Spleen (tissue), 11 donors: ENCODE measurements at regions not wholly inside any gene's neighbourhood (a gene's known extent, or its start where the extent isn't known, plus 50 kb on each side); places are given as distances from the start of the nearest gene placed in this dataset.

Experiments used
- DNase-seq: peaks from one replicate; pipeline ENCODE4 v3.0.0-alpha.2; 2020
- H3K27ac ChIP-seq, 8 donors: fragments of 200-600 bp; sonication (generic) in 7 of 8; 1 replicate in 4 of 8; 2 replicates in 4 of 8; pipeline versions ENCODE4 v1.5.0 to v1.8.0; 2016 to 2021; ENCODE audit warnings: inconsistent platforms in 4 of 8, mild to moderate bottlenecking in 4 of 8, moderate library complexity in 1 of 8
- H3K27me3 ChIP-seq, 7 donors: fragments of 200-600 bp; sonication (generic) in 6 of 7; replicated peaks in 1 of 7; 1 replicate in 4 of 7; 2 replicates in 3 of 7; pipeline versions ENCODE4 v1.5.0 to v1.8.0; 2016 to 2021; ENCODE audit warnings: inconsistent platforms in 3 of 7, mild to moderate bottlenecking in 1 of 7
- H3K36me3 ChIP-seq, 6 donors: fragments of 200-600 bp; sonication (generic) in 5 of 6; 1 replicate in 4 of 6; 2 replicates in 2 of 6; pipeline versions ENCODE4 v1.5.0 to v1.8.0; 2016 to 2021; ENCODE audit warnings: inconsistent platforms in 2 of 6
- H3K4me1 ChIP-seq, 6 donors: fragments of 200-600 bp; sonication (generic) in 5 of 6; 1 replicate in 3 of 6; 2 replicates in 3 of 6; pipeline versions ENCODE4 v1.5.0 to v1.8.0; 2016 to 2021; ENCODE audit warnings: inconsistent platforms in 3 of 6
- H3K4me3 ChIP-seq, 8 donors: fragments of 200-600 bp; sonication (generic) in 7 of 8; 1 replicate in 4 of 8; 2 replicates in 4 of 8; pipeline versions ENCODE4 v1.5.0 to v1.8.0; 2016 to 2021; ENCODE audit warnings: inconsistent platforms in 4 of 8, mild to moderate bottlenecking in 4 of 8, moderate library complexity in 2 of 8
- H3K9me3 ChIP-seq, 8 donors: fragments of 200-600 bp; sonication (generic) in 7 of 8; 1 replicate in 4 of 8; 2 replicates in 4 of 8; pipeline versions ENCODE4 v1.5.0 to v1.8.0; 2016 to 2021; ENCODE audit warnings: inconsistent platforms in 4 of 8
- CTCF ChIP-seq, 11 experiments: fragments of 200-600 bp in 7 of 11; fragments of 450-650 bp in 4 of 11; sonication (generic) in 4 of 11; IDR thresholded peaks in 8 of 11; conservative IDR thresholded peaks in 3 of 11; 1 replicate in 7 of 11; 2 replicates in 4 of 11; pipeline versions ENCODE4 v1.4.0 to v1.8.0; 2016 to 2021; ENCODE audit warnings: antibody characterized with exemption in 11 of 11, inconsistent platforms in 4 of 11, mild to moderate bottlenecking in 1 of 11
- POLR2A ChIP-seq, 3 donors: fragments of 450-650 bp; IDR thresholded peaks; one replicate each; pipeline ENCODE4 v1.5.1; 2017; ENCODE audit warnings: antibody characterized with exemption in 3 of 3, mild to moderate bottlenecking in 1 of 3
- POLR2AphosphoS5 ChIP-seq, 3 donors: sonication (generic); formaldehyde crosslinking; IDR thresholded peaks; one replicate each; pipeline ENCODE4 v1.5.1; 2017; ENCODE audit warnings: antibody characterized with exemption in 3 of 3
- WGBS, 5 donors: extraction: QIAGEN DNeasy Blood & Tissue Kit in 3 of 5; methylation state at CpG; one replicate each; pipeline versions ENCODE4 v1.1.5 to v1.1.7; 2013 to 2018; 5-methylcytosine and 5-hydroxymethylcytosine counted together
- intact Hi-C: fragments of 100-400 bp; cut with DNase I; formaldehyde crosslinking; loops from one replicate; pipeline ENCODE4 v1.15.0; 2023; ENCODE audit warnings: low total_unique reads
- donor health status: healthy with polysubstance abuse.
- donor health status: DM: no; HTN: no; CAD: no; lungs with moderate emphysema.
- donor health status: DM: no; HTN: no; CAD: no.
- donor health status: Bipolar disorder and iron deficiency.
- donor health status: healthy.
- donor health status: DM: no; HTN: no; CAD: no.
- donor health status: DM: yes; HTN: yes; CAD: no.

GRCh38 chr12:82029936-82030335, 270.8 kb upstream of the PPFIA2 start:
- DNase-seq: no peak
- peaks cover 0 to 23% (median 6%) of the 10 kb centered on the region in 8 donors for H3K9me3 ChIP-seq
- no peak for TF ChIP-seq CTCF (IDR thresholded peaks at IDR 0.05 in 8 of 11, conservative IDR thresholded peaks at IDR 0.05 in 3 of 11)
- TF ChIP-seq POLR2A (IDR thresholded peaks at IDR 0.05): no peak
- TF ChIP-seq POLR2AphosphoS5 (IDR thresholded peaks at IDR 0.05): no peak
- no peak overlapping the region for H3K4me3 ChIP-seq
- intact Hi-C loops: no loop called here
- peak overlapping the region in 1 of 8 donors; percentile 7 for H3K27ac ChIP-seq
- H3K4me1 ChIP-seq: no peaks in the 10 kb centered on the region
- 65 to 78% (median 71%) methylated on average over 1 of the region's 1 CpG for WGBS, 5 donors
- no peaks in the 10 kb centered on the region for H3K27me3 ChIP-seq
- H3K36me3 ChIP-seq: no peaks in the 10 kb centered on the region

DNA sequence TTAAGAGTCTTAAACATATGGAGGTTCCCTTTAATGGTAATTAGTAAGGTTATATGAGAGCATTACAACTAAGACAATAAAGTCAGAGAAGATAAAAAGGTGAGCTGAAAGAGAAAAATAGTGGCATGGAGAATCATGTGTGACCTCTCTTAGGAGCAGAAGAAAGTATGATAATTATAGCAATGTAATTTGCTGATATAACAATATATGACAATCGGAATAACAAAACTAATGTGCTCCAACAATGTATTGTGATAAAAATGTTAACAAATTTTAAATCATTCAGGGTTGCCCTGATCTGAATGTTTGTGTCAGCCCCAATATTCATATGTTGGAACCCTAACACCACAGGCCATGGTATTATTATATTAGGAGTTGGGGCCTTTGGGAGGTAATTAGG, 269.6 kb upstream of the PPFIA2 start:
- intact Hi-C loops: no loop called here
- DNase-seq: no peak
- Histone ChIP-seq H3K4me1 (no peaks in the 10 kb centered on the region), H3K36me3 (no peaks in the 10 kb centered on the region), H3K27me3 (no peaks in the 10 kb centered on the region), H3K27ac (no peak overlapping the region), H3K4me3 (no peak overlapping the region), H3K9me3 (peaks cover 0 to 13% (median under 1%) of the 10 kb centered on the region in 8 donors)
- TF ChIP-seq POLR2A (IDR thresholded peaks at IDR 0.05) (no peak), CTCF (IDR thresholded peaks at IDR 0.05 in 8 of 11, conservative IDR thresholded peaks at IDR 0.05 in 3 of 11) (no peak), POLR2AphosphoS5 (IDR thresholded peaks at IDR 0.05) (no peak)
- 87 to 96% (median 92%) methylated on average over 1 of the region's 1 CpG for WGBS, 5 donors

DNA sequence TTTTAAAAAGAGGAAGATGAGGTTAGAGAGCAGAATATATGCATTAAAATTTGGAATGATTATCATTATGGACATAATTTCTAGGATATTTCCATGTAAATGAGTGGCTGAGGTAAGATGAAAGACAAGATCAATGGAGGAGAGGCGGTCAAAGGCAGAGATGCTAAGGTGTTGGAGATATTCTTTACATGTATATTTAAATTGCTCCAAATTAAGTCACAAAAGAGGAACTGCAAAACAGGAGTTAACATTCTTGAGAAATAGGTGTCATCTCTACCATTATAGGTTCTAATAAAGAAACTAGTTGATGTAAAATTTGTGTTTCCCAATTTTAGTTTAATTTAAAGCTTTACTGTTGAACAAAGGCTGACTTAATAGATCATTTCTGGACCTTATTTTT, 268.5 kb upstream of the PPFIA2 start:
- no peaks in the 10 kb centered on the region for H3K36me3 ChIP-seq
- TF ChIP-seq CTCF (IDR thresholded peaks at IDR 0.05 in 8 of 11, conservative IDR thresholded peaks at IDR 0.05 in 3 of 11): no peak
- TF ChIP-seq POLR2AphosphoS5 (IDR thresholded peaks at IDR 0.05): no peak
- no peak for TF ChIP-seq POLR2A (IDR thresholded peaks at IDR 0.05)

DNA sequence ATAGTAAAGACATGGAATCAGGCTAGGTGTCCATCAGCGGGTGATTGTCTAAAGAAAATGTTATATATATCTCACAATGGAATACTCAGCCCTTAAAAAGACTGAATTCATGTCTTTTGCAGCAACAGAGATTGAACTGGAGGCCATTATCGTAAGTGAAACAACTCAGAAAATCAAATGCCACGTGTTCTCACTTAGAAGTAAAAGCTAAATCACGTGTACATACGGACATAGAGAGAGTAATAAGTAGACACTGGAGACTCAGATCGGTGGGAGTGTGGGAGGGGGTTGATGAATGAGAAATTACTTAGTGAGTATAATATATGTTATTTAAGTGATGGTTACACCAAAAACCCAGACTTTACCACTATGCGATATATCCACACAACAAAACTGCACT, 266.3 kb upstream of the PPFIA2 start:
- intact Hi-C loops: no loop called here
- Histone ChIP-seq H3K4me1 (no peaks in the 10 kb centered on the region), H3K9me3 (peaks cover 0 to 8% (median 0%) of the 10 kb centered on the region in 8 donors), H3K36me3 (no peaks in the 10 kb centered on the region), H3K27ac (no peak overlapping the region), H3K4me3 (no peak overlapping the region), H3K27me3 (no peaks in the 10 kb centered on the region)
- TF ChIP-seq POLR2AphosphoS5 (IDR thresholded peaks at IDR 0.05): no peak
- no peak for TF ChIP-seq CTCF (IDR thresholded peaks at IDR 0.05 in 8 of 11, conservative IDR thresholded peaks at IDR 0.05 in 3 of 11)
- TF ChIP-seq POLR2A (IDR thresholded peaks at IDR 0.05): no peak
- DNase-seq: no peak
- WGBS, 5 donors: 80 to 89% (median 83%) methylated on average over 7 of the region's 7 CpGs

More for the DNA sequence above, 268.5 kb upstream of the PPFIA2 start:
- Histone ChIP-seq H3K4me1 (no peaks in the 10 kb centered on the region), H3K27ac (no peak overlapping the region), H3K27me3 (no peaks in the 10 kb centered on the region), H3K4me3 (no peak overlapping the region), H3K9me3 (peaks cover 0 to 8% (median 0%) of the 10 kb centered on the region in 8 donors)
- no peak for DNase-seq
- WGBS, 5 donors: 85 to 97% (median 93%) methylated on average over 1 of the region's 1 CpG
- intact Hi-C loops: no loop called here
